SK-N-SH treated with all-trans-retinoic acid at 6 μM for 48 hours (cell line): ENCODE measurements at regions not wholly inside any gene's neighbourhood (a gene's known extent, or its start where the extent isn't known, plus 50 kb on each side); places are given as distances from the start of the nearest gene placed in this dataset.

Experiments used
- ATAC-seq: fragments of 200-7000 bp; cut with Tn5 transposase; 3 replicates; pipeline ENCODE4 v1.9.1; 2020; ENCODE audit warnings: mild to moderate bottlenecking, moderate library complexity
- ARNTL ChIP-seq: fragments of 450-650 bp; formaldehyde crosslinking; IDR thresholded peaks from 2 replicates; pipeline ENCODE4 v1.5.0; 2020; ENCODE audit warnings: low read depth, mild to moderate bottlenecking, moderate library complexity, borderline replicate concordance
- BACH2 ChIP-seq: fragments of 250-450 bp; sonication (Bioruptor Pico); IDR thresholded peaks from 2 replicates; pipeline ENCODE4 v1.9.0; 2021; ENCODE audit warnings: mild to moderate bottlenecking, borderline replicate concordance
- CSDC2 ChIP-seq: fragments of 250-450 bp; sonication (Bioruptor Pico); IDR thresholded peaks from 2 replicates; pipeline ENCODE4 v1.5.0; 2020; ENCODE audit warnings: mild to moderate bottlenecking, moderate library complexity
- CSRNP3 ChIP-seq: fragments of 250-450 bp; sonication (Bioruptor Pico); IDR thresholded peaks from 2 replicates; pipeline ENCODE4 v1.5.1; 2021; ENCODE audit warnings: mild to moderate bottlenecking, moderate library complexity
- ESRRG ChIP-seq: fragments of 250-450 bp; sonication (Bioruptor Pico); IDR thresholded peaks from 2 replicates; pipeline ENCODE4 v1.6.1; 2021; ENCODE audit warnings: mild to moderate bottlenecking
- GLIS3 ChIP-seq: fragments of 250-450 bp; sonication (Bioruptor Pico); IDR thresholded peaks from 2 replicates; pipeline ENCODE4 v1.5.0; 2020; ENCODE audit warnings: mild to moderate bottlenecking, moderate library complexity
- ISL1 ChIP-seq: fragments of 250-450 bp; sonication (Bioruptor Pico); IDR thresholded peaks from 2 replicates; pipeline ENCODE4 v2.1.2; 2022; ENCODE audit warnings: mild to moderate bottlenecking, moderate library complexity
- POU6F1 ChIP-seq: fragments of 250-450 bp; sonication (Bioruptor Pico); IDR thresholded peaks from 2 replicates; pipeline ENCODE4 v1.8.0; 2021; ENCODE audit warnings: low read depth, mild to moderate bottlenecking, moderate library complexity, borderline replicate concordance
- PPARA ChIP-seq: fragments of 250-450 bp; sonication (Bioruptor Pico); IDR thresholded peaks from 2 replicates; pipeline ENCODE4 v1.5.0; 2020; ENCODE audit warnings: mild to moderate bottlenecking, borderline replicate concordance
- RARB ChIP-seq: fragments of 250-450 bp; sonication (Bioruptor Pico); IDR thresholded peaks from 2 replicates; pipeline ENCODE4 v1.8.0; 2021; ENCODE audit warnings: mild to moderate bottlenecking, moderate library complexity
- TCF4 ChIP-seq: fragments of 250-450 bp; sonication (Bioruptor Pico); IDR thresholded peaks from 2 replicates; pipeline ENCODE4 v1.8.0; 2021; ENCODE audit warnings: mild to moderate bottlenecking, moderate library complexity, borderline replicate concordance
- TOX ChIP-seq: fragments of 250-450 bp; sonication (Bioruptor Pico); IDR thresholded peaks from 2 replicates; pipeline ENCODE4 v1.8.0; 2021; ENCODE audit warnings: mild to moderate bottlenecking, moderate library complexity, borderline replicate concordance
- ZC3H10 ChIP-seq: fragments of 250-450 bp; sonication (Bioruptor Pico); IDR thresholded peaks from 2 replicates; pipeline ENCODE4 v1.5.1; 2021; ENCODE audit warnings: mild to moderate bottlenecking, moderate library complexity
- ZFP3 ChIP-seq: fragments of 250-450 bp; sonication (Bioruptor Pico); IDR thresholded peaks from 2 replicates; pipeline ENCODE4 v1.5.0; 2020; ENCODE audit warnings: mild to moderate bottlenecking, moderate library complexity
- ZFP30 ChIP-seq: fragments of 450-650 bp; formaldehyde crosslinking; IDR thresholded peaks from 2 replicates; pipeline ENCODE4 v1.5.0; 2022; ENCODE audit warnings: mild to moderate bottlenecking, moderate library complexity
- ZNF565 ChIP-seq: fragments of 450-650 bp; formaldehyde crosslinking; conservative IDR thresholded peaks from 2 replicates; pipeline ENCODE4 v1.5.0; 2020; ENCODE audit warnings: low read depth, mild to moderate bottlenecking, moderate library complexity
- ZNF70 ChIP-seq: fragments of 450-650 bp; formaldehyde crosslinking; IDR thresholded peaks from 2 replicates; pipeline ENCODE4 v1.5.0; 2020; ENCODE audit warnings: mild to moderate bottlenecking, moderate library complexity
- ZNF8 ChIP-seq: fragments of 450-650 bp; formaldehyde crosslinking; IDR thresholded peaks from 2 replicates; pipeline ENCODE4 v1.5.0; 2020; ENCODE audit warnings: mild to moderate bottlenecking, moderate library complexity
- TF ChIP-seq, protein P1 (sequence below): fragments of 250-450 bp; sonication (Bioruptor Pico); IDR thresholded peaks from 2 replicates; pipeline ENCODE4 v1.5.0; 2020; ENCODE audit warnings: mild to moderate bottlenecking, moderate library complexity
- TF ChIP-seq, protein P2 (sequence below): fragments of 250-450 bp; sonication (Bioruptor Pico); IDR thresholded peaks from 2 replicates; pipeline ENCODE4 v1.5.1; 2020; ENCODE audit warnings: low read depth, mild to moderate bottlenecking, moderate library complexity
- TF ChIP-seq, protein P3 (sequence below): fragments of 250-450 bp; sonication (Bioruptor Pico); IDR thresholded peaks from 2 replicates; pipeline ENCODE4 v1.8.0; 2020; ENCODE audit warnings: mild to moderate bottlenecking, moderate library complexity, borderline replicate concordance

DNA sequence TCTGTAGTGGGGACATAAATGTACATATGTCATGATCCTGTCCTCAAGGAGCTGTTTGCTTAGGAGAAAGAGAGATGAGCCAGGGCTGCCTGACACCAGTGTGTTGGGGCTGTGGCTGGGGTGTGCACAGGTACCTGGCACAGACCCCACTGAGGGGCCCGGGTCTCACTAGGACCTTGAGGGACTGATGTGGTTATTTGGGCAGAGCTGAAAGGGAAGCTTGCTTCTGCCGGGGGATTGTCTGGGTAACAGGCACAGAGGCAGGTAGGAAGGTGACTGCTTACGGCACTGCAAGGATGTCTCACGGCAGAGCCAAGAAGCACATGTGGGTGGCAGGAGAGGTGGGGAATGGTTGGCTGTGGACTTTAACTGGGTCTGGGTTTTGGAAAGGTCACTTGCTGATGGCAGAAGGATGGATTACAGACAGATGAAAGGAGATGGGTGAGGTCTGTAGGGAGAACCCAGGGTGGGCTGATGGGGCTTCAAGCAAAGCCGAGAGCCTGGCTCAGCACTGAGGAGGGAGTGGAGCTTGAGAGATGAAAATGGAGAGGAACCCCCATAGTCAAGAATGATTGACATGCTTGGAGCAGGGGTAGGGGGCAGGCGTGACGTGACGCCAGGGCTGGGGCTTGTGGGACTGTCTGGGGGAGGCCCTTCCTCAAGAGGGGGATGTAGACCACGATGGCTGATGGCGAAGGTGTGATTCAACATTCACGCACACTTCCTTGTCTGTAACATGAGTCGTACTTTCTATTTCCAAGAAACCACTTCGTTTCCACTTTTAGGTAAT, 207.7 kb upstream of the SHH start:
- no peak for TF ChIP-seq POU6F1 (CRISPR knock-in tag)
- TF ChIP-seq CSDC2 (CRISPR knock-in tag) = no peak
- TF ChIP-seq PPARA (CRISPR knock-in tag) = no peak
- TF ChIP-seq, protein P1, sequence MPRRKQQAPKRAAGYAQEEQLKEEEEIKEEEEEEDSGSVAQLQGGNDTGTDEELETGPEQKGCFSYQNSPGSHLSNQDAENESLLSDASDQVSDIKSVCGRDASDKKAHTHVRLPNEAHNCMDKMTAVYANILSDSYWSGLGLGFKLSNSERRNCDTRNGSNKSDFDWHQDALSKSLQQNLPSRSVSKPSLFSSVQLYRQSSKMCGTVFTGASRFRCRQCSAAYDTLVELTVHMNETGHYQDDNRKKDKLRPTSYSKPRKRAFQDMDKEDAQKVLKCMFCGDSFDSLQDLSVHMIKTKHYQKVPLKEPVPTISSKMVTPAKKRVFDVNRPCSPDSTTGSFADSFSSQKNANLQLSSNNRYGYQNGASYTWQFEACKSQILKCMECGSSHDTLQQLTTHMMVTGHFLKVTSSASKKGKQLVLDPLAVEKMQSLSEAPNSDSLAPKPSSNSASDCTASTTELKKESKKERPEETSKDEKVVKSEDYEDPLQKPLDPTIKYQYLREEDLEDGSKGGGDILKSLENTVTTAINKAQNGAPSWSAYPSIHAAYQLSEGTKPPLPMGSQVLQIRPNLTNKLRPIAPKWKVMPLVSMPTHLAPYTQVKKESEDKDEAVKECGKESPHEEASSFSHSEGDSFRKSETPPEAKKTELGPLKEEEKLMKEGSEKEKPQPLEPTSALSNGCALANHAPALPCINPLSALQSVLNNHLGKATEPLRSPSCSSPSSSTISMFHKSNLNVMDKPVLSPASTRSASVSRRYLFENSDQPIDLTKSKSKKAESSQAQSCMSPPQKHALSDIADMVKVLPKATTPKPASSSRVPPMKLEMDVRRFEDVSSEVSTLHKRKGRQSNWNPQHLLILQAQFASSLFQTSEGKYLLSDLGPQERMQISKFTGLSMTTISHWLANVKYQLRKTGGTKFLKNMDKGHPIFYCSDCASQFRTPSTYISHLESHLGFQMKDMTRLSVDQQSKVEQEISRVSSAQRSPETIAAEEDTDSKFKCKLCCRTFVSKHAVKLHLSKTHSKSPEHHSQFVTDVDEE (CRISPR knock-in tag) = no peak
- TF ChIP-seq RARB (CRISPR knock-in tag) = no peak
- TF ChIP-seq ZFP3 (CRISPR knock-in tag) = no peak
- no peak for TF ChIP-seq ZNF565 (CRISPR knock-in tag)
- TF ChIP-seq ZNF8 (CRISPR knock-in tag) = no peak
- TF ChIP-seq CSRNP3 = no peak
- TF ChIP-seq, protein P2, sequence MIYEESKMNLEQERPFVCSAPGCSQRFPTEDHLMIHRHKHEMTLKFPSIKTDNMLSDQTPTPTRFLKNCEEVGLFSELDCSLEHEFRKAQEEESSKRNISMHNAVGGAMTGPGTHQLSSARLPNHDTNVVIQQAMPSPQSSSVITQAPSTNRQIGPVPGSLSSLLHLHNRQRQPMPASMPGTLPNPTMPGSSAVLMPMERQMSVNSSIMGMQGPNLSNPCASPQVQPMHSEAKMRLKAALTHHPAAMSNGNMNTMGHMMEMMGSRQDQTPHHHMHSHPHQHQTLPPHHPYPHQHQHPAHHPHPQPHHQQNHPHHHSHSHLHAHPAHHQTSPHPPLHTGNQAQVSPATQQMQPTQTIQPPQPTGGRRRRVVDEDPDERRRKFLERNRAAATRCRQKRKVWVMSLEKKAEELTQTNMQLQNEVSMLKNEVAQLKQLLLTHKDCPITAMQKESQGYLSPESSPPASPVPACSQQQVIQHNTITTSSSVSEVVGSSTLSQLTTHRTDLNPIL (CRISPR knock-in tag) = no peak
- no peak for TF ChIP-seq ESRRG (CRISPR knock-in tag)
- TF ChIP-seq TCF4 (CRISPR knock-in tag) = no peak
- TF ChIP-seq, protein P3, sequence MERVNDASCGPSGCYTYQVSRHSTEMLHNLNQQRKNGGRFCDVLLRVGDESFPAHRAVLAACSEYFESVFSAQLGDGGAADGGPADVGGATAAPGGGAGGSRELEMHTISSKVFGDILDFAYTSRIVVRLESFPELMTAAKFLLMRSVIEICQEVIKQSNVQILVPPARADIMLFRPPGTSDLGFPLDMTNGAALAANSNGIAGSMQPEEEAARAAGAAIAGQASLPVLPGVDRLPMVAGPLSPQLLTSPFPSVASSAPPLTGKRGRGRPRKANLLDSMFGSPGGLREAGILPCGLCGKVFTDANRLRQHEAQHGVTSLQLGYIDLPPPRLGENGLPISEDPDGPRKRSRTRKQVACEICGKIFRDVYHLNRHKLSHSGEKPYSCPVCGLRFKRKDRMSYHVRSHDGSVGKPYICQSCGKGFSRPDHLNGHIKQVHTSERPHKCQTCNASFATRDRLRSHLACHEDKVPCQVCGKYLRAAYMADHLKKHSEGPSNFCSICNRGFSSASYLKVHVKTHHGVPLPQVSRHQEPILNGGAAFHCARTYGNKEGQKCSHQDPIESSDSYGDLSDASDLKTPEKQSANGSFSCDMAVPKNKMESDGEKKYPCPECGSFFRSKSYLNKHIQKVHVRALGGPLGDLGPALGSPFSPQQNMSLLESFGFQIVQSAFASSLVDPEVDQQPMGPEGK (CRISPR knock-in tag) = no peak
- TF ChIP-seq TOX (CRISPR knock-in tag) = no peak
- TF ChIP-seq ZFP30 (CRISPR knock-in tag) = no peak
- no peak for ATAC-seq

- no peak for ATAC-seq
- no peak for TF ChIP-seq ISL1 (CRISPR knock-in tag)
- no peak for TF ChIP-seq CSRNP3
- no peak for TF ChIP-seq ZFP3 (CRISPR knock-in tag)
- no peak for TF ChIP-seq TCF4 (CRISPR knock-in tag)
- no peak for TF ChIP-seq GLIS3 (CRISPR knock-in tag)
- TF ChIP-seq POU6F1 (CRISPR knock-in tag) = no peak
- no peak for TF ChIP-seq BACH2 (CRISPR knock-in tag)
- TF ChIP-seq ZNF8 (CRISPR knock-in tag) = no peak
- TF ChIP-seq ZNF70 (CRISPR knock-in tag) = no peak
- TF ChIP-seq ZFP30 (CRISPR knock-in tag) = no peak
- TF ChIP-seq, protein P2 (CRISPR knock-in tag) = no peak
- no peak for TF ChIP-seq ZC3H10 (CRISPR knock-in tag)
- TF ChIP-seq ARNTL = no peak
- TF ChIP-seq ESRRG (CRISPR knock-in tag) = no peak
- no peak for TF ChIP-seq CSDC2 (CRISPR knock-in tag)
Measured at GRCh38 chr7:156019308-156019707, 207.0 kb upstream of the SHH start.
